SU-DHL-6 (cell line): ENCODE measurements at regions not wholly inside any gene's neighbourhood (a gene's known extent, or its start where the extent isn't known, plus 50 kb on each side); places are given as distances from the start of the nearest gene placed in this dataset.

Experiments
- CTCF ChIP-seq: fragments of 200-600 bp; sonication (generic); IDR thresholded peaks from one replicate; pipeline ENCODE4 v1.5.1; 2017; ENCODE audit warnings: antibody characterized with exemption, mild to moderate bottlenecking, low read length, moderate library complexity; ENCODE audit not compliant: insufficient read depth, poor library complexity, severe bottlenecking
- EZH2phosphoT487 ChIP-seq: fragments of 200-600 bp; sonication (generic), shearing (Covaris generic); conservative IDR thresholded peaks from 2 replicates; pipeline ENCODE4 v1.6.1; 2018; ENCODE audit warnings: mild to moderate bottlenecking, antibody characterized with exemption, low read length, moderate library complexity, mixed read lengths

GRCh38 chr15:79513940-79514339, 81.8 kb downstream of the MINAR1 start:
- TF ChIP-seq CTCF (no peak), EZH2phosphoT487 (no peak)
